NCI-H2171 (cell line): ENCODE measurements at regions not wholly inside any gene's neighbourhood (a gene's known extent, or its start where the extent isn't known, plus 50 kb on each side); places are given as distances from the start of the nearest gene placed in this dataset.

ENCODE experiments used
- DNase-seq: peaks from one replicate; lab custom pipeline; 2025; lab: John Stamatoyannopoulos, UW

DNA sequence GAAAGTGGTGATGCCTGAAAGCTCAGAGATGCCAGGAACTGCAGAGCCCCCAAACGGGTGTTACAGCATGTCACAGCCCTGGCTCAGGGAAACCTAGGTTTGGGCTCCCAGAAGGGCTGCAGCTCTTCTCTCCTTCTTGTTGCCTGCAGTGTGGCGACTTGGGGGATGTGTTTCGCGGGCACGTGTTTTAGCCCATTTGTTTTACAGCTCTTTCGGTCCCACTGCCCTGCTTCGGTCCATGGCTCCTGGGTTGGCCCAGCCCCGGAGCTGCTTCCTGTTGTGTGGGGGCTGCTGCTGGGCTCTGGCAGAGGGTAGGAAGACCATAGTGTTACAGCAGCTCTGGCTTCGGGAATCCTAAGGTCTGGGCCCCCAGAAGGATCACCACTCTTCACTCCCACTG lies 222.9 kb upstream of the RIOK2 start:
- no peak for DNase-seq

DNA sequence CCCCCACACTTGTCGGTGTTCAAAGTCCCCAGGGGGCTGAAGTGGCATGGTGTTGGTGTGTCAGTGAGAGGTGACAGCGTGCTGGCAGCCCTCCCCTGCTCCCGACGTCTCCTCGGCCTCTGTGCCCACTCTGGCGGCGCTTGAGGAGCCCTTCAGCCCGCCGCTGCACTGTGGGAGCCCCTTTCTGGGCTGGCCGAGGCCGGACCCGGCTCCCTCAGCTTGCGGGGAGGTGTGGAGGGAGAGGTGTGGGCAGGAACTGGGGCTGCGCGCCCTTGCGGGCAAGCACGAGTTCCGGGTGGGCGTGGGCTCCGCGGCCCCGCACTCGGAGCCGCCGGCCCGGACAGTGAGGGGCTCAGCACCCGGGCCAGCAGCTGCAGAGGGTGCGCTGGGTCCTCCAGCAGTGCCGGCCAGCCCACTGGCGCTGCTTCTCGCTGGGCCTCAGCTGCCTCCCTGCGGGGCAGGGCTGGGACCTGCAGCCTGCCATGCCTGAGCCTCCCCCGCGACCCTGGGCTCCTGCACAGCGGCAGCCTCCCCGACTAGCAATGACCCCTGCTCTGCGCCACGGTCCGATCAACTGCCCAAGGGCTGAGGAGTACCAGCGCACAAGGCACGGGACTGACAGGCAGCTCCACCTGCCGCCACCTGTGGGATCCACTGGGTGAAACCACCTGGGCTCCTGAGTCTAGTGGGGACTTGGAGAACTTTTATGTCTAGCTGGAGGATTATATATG lies 224.1 kb upstream of the RIOK2 start:
- no peak for DNase-seq

- DNase-seq = no peak
These were observed 225.3 kb upstream of the RIOK2 start for GRCh38 chr5:97408331-97408730.

- peak; percentile 31 for DNase-seq
These were observed 229.9 kb upstream of the RIOK2 start for GRCh38 chr5:97412959-97413358.

DNA sequence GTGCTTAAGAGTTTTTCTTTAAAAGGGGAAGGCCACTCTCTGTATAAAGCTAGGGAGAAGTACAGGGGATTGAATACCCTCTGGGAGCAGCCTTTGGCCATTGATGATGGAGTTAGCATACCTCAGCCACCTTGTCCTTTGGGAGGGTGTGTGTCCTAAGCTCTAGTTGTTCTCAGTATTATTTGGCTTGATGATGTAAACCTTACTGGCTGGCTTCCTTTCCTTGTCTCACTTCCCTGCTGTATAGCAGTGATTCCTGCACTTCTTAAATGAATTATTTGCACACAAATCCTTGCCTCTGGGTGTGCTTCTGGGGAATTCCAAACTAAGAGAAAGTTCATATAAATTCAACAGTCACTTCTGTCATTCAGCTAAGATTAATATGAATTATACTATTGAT lies 234.9 kb upstream of the RIOK2 start:
- no peak for DNase-seq

GRCh38 chr5:97418462-97418861 lies 235.4 kb upstream of the RIOK2 start:
- DNase-seq = no peak

DNA sequence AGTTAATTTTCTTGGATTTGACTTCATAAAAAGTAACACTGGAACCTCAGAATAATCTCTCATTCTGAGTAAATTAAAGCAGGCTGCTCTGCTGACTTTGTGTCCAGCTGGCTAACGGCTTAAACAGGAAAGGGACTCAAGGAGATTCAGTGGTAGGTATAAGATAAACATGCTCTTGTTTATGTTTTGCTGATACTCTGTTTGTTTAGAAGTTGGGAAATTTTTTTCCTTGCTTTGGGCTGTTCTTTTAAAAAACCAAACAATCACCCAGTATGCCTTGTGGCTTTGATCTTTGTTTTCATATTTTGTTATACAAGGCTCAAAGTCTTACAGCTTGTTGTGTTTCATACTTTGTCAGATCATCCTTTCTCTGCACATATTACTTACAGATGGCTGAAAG lies 237.6 kb upstream of the RIOK2 start:
- DNase-seq = no peak

DNA sequence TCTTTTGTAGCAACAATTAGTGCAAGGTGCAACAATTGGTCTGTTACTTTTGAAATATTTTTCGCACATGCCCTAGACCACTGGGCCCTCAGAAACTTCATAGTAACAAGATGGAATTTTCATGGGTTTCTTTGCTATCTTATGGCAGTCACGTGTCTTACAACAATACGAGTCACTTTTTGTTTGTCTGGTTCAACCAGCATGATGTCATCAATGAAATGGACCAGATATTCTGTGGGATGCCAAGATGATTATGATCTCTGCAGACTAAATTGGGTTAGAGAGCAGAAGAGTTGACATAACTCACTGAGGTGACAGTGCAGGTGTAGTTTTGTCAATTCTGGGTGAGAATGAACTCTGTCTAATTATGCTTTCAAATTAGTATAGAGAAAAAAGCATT lies 239.6 kb upstream of the RIOK2 start:
- DNase-seq = no peak

GRCh38 chr5:97425511-97425910 lies 242.5 kb upstream of the RIOK2 start:
- DNase-seq = no peak

GRCh38 chr5:97427235-97427634 lies 244.2 kb upstream of the RIOK2 start:
- no peak for DNase-seq

- no peak for DNase-seq
These were observed 251.0 kb upstream of the RIOK2 start for GRCh38 chr5:97434021-97434420.

DNA sequence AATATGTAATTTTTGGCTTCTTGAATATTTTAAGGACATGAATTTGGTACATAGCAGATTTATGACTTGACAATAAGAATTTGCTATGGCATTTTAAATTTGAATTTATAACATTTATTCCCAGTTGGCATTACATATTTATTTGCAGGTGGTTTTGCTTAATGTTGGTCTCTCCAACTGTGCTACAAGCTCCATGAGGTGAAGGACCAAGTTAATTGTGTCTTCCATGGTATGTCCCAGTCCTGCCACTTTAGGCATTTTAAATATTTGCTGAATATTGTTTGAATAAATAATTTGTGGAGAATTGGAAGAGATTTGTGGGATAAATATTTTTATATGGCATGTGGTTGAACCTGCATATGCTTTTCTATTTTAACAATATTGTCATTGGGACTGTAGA lies 253.4 kb upstream of the RIOK2 start:
- DNase-seq = no peak

DNA sequence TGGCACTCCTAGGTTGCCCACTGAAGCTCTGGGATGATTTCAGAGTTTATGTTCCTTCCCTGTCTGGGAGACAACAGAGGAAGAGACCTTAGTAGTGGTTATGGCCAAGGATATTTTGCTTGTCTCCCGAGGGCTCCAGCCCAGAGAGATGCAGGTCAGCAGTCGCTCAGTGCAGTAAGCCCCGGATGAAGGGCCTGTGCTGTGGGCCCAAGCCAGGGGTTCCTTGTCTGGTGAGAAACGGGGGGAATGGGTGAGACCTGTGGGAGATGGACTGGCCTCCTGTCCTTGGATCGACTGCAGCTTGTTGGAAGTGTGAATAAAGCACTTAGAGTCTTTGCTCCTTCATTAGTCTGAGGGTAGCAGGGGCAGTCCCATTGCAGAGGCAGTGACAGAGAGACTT lies 260.7 kb upstream of the RIOK2 start:
- DNase-seq = no peak

- no peak for DNase-seq
These were observed 266.1 kb upstream of the RIOK2 start for GRCh38 chr5:97449172-97449571.

DNA sequence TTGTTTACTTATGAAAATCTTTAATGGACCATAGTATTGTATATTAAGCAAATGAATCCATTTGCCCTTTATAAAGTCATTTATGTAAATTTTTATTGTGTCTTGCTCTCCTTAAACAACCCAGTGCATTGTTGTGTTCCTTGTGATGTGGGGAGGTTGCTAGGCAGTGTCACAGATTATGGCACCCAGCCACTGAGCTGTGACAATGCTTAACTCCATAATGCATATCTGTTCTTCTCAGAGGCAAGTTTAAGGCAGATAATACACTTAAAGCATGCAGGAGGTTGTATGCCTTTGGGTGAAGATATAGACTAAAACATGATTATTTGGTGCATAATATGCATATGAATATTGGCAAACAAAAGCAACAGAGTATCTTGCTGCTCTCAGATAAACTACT lies 269.6 kb upstream of the RIOK2 start:
- DNase-seq = no peak

DNA sequence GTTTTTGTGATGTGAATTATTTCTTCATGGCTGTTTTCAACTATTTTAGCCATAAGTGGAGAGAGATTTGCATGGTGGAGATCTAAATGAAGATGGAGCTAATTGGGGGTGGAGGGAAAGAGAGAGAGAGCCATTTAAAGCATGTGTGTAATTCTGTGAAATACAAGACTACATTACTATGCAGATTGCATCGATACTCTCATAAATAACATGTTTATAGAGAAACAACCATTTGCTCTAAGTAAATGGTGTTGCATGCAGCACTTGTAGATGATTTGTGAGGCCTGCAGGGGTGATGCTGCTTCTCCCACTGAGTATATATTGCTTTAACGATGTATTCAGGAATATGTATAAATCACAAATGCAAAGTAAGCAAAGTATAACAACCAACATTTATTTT lies 270.2 kb upstream of the RIOK2 start:
- no peak for DNase-seq

DNA sequence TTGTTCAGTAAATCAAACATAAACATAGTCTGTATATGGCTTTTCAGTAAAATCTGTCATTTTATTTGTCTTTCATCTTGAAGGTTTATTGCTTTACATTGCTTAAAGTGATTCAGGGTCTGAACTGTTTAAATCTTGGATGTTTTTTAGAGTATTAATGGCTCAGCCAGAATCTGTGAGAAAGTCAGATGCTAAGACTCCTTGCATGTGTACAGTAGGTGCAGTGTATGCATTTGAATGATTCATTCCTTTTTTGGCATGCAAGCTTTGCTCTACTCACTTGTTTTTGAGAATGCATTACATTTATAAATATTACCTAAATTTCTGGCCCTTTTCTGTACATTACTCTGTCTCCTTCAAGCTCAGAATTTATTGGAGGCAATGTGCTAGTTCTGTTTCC lies 271.0 kb upstream of the RIOK2 start:
- no peak for DNase-seq

DNA sequence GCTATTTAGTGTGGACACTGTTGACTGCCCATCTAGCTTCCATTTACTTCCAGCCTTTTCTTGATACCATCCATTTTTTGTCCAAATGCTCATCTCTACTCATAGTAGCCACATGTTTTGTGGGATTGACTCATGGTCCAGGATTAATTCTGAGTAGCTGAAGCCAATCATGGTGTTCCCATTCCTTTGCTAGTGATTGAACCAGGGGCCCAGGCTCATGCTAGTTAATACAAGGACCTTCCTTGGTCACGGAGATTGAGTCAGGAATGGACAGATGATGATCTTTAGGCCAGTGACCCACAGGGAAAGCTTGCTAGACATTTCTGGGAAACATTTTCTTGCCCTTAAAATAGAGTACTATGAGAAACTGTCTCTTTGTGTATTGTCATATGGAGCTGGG lies 272.9 kb upstream of the RIOK2 start:
- DNase-seq = no peak

GRCh38 chr5:97458851-97459250 lies 275.8 kb upstream of the RIOK2 start:
- no peak for DNase-seq

DNA sequence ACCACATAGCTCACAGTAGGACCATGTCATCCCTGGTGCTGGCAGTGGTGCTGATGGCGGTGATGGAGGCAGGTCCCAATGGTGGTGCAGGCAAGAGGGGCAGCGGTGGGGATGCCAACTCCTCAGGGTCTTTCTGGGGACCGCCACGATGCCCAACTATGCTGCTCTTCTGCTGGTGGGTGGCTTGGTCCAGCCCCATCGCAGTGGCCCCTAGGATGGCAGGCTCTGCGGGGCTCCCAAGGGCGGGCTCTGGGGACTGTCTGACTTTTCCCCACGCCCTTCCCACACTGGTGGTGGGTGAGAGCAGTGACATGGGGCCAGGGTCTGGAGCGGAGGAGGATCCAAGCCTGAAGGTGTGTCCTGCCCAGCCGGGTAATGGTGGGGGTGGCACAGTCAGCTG lies 288.9 kb upstream of the RIOK2 start:
- DNase-seq = no peak

DNA sequence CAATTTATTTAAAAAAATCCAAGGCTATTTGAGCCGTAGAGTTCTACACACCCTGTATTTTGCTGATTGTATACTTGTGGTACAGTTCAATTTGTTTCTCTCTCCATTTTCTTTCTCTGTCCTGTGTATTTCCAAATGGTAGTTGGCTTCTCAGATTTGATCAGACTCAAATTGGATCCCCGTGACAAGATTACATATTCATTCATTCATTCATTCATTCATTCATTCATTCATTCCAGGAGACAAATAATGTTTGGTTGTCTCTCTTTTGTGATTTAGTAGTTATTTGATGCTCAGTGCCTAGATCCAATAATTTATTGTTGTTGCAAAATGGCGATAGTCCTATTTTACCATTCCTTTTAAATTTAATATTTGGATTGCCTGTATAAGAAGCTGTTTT lies 292.8 kb upstream of the RIOK2 start:
- no peak for DNase-seq

- DNase-seq = no peak
These were observed 293.9 kb upstream of the RIOK2 start for GRCh38 chr5:97476852-97477534.

DNA sequence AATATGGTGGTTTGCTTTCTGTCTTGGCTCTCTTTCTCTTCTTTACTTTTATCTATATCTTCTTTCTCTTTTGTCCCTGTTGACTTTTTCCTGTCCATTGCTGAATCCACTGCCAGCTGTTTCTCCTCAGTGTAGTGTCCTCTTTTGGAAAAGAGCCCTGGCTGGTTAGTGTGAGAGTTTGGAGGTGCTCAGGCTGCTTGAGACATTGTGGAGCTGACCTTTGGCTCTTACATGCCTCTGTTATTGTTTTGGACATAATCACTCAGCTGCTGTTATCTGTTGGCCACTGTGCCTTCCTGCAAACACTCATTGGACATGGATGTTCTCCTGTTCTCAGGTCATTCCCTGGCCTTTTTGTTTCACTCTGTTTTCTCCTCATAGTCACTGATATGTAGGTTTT lies 295.4 kb upstream of the RIOK2 start:
- DNase-seq = no peak

GRCh38 chr5:97480313-97480712 lies 297.3 kb upstream of the RIOK2 start:
- DNase-seq = no peak
